GM23338 (cell line): ENCODE measurements at regions not wholly inside any gene's neighbourhood (a gene's known extent, or its start where the extent isn't known, plus 50 kb on each side); places are given as distances from the start of the nearest gene placed in this dataset.

ENCODE experiments used
- ATAC-seq: fragments of 200-7000 bp; cut with Tn5 transposase; 3 replicates; pipeline ENCODE4 v1.9.1; 2020
- DNase-seq: peaks from one replicate; pipeline ENCODE4 v3.0.0-alpha.2; 2015; ENCODE audit warnings: low spot score
- H2AFZ ChIP-seq: fragments of 200-600 bp; sonication (generic); 2 replicates; pipeline ENCODE4 v1.8.0; 2016; ENCODE audit warnings: antibody characterized with exemption, mild to moderate bottlenecking, moderate library complexity
- H3F3A ChIP-seq: fragments of 200-600 bp; sonication (generic); replicated peaks from 2 replicates; pipeline ENCODE4 v1.8.0; 2017; ENCODE audit warnings: antibody characterized with exemption, mixed run types, low read depth
- H3K27ac ChIP-seq: fragments of 200-600 bp; sonication (generic); 2 replicates; pipeline ENCODE4 v1.6.1; 2016; ENCODE audit warnings: low read depth
- H3K27me3 ChIP-seq: fragments of 200-600 bp; sonication (generic); 2 replicates; pipeline ENCODE4 v1.8.0; 2016; ENCODE audit warnings: mild to moderate bottlenecking, mixed run types, moderate library complexity; ENCODE audit not compliant: insufficient read depth
- H3K36me3 ChIP-seq: fragments of 200-600 bp; sonication (generic); 2 replicates; pipeline ENCODE4 v1.8.0; 2016; ENCODE audit warnings: mild to moderate bottlenecking; ENCODE audit not compliant: insufficient read depth
- H3K4me1 ChIP-seq: fragments of 200-600 bp; sonication (generic); 2 replicates; pipeline ENCODE4 v1.8.0; 2016; ENCODE audit warnings: mild to moderate bottlenecking, moderate library complexity; ENCODE audit not compliant: insufficient read depth
- H3K4me2 ChIP-seq: fragments of 200-600 bp; sonication (generic); 2 replicates; pipeline ENCODE4 v1.7.1; 2017; ENCODE audit warnings: mixed run types
- H3K4me3 ChIP-seq: fragments of 200-600 bp; sonication (generic); 2 replicates; pipeline ENCODE4 v1.6.1; 2016; ENCODE audit warnings: mixed run types
- H3K79me2 ChIP-seq: fragments of 200-600 bp; sonication (generic); replicated peaks from 2 replicates; pipeline ENCODE4 v1.8.0; 2017; ENCODE audit warnings: mild to moderate bottlenecking; ENCODE audit not compliant: insufficient read depth
- H3K9me2 ChIP-seq: fragments of 200-600 bp; sonication (generic); 2 replicates; pipeline ENCODE4 v1.8.0; 2017; ENCODE audit not compliant: insufficient read depth
- H4K20me1 ChIP-seq: fragments of 200-600 bp; sonication (generic); replicated peaks from 2 replicates; pipeline ENCODE4 v1.8.0; 2017; ENCODE audit warnings: mild to moderate bottlenecking; ENCODE audit not compliant: insufficient read depth
- H3K27ac Mint-ChIP-seq: 2 replicates; pipeline ENCODE4 v1.8.0; 2020; ENCODE audit warnings: inconsistent platforms, mild to moderate bottlenecking, moderate library complexity, mixed read lengths
- H3K27me3 Mint-ChIP-seq: 3 replicates; pipeline ENCODE4 v1.8.0; 2022; ENCODE audit warnings: low read depth, mild to moderate bottlenecking, moderate library complexity, mixed read lengths, inconsistent platforms; ENCODE audit not compliant: insufficient read depth, poor library complexity
- H3K36me3 Mint-ChIP-seq: 3 replicates; pipeline ENCODE4 v1.8.0; 2021; ENCODE audit warnings: low read depth, mild to moderate bottlenecking, inconsistent platforms, moderate library complexity, mixed read lengths
- H3K4me1 Mint-ChIP-seq: 3 replicates; pipeline ENCODE4 v1.8.0; 2020; ENCODE audit warnings: mild to moderate bottlenecking, inconsistent platforms, mixed read lengths
- H3K4me3 Mint-ChIP-seq: 3 replicates; pipeline ENCODE4 v1.8.0; 2021; ENCODE audit warnings: moderate library complexity, mild to moderate bottlenecking, inconsistent platforms, mixed read lengths
- H3K9me3 Mint-ChIP-seq: 3 replicates; pipeline ENCODE4 v1.8.0; 2020; ENCODE audit warnings: moderate library complexity, mild to moderate bottlenecking, inconsistent platforms, mixed read lengths
- CREB1 ChIP-seq: fragments of 250-450 bp; sonication (Bioruptor Pico); IDR thresholded peaks from 2 replicates; pipeline ENCODE4 v1.5.0; 2020; ENCODE audit warnings: low read depth, mild to moderate bottlenecking, moderate library complexity
- JUNB ChIP-seq: IDR thresholded peaks from one replicate; pipeline ENCODE4 v1.6.1; 2016; ENCODE audit warnings: antibody characterized with exemption; ENCODE audit not compliant: unreplicated experiment
- ZNF114 ChIP-seq: fragments of 250-450 bp; sonication (Bioruptor Pico); IDR thresholded peaks from 2 replicates; pipeline ENCODE4 v1.5.0; 2020; ENCODE audit warnings: mild to moderate bottlenecking, moderate library complexity
- TF ChIP-seq, protein P1 (sequence below): fragments of 250-450 bp; sonication (Bioruptor Pico); IDR thresholded peaks from 2 replicates; pipeline ENCODE4 v1.5.0; 2020; ENCODE audit warnings: mild to moderate bottlenecking, moderate library complexity

DNA sequence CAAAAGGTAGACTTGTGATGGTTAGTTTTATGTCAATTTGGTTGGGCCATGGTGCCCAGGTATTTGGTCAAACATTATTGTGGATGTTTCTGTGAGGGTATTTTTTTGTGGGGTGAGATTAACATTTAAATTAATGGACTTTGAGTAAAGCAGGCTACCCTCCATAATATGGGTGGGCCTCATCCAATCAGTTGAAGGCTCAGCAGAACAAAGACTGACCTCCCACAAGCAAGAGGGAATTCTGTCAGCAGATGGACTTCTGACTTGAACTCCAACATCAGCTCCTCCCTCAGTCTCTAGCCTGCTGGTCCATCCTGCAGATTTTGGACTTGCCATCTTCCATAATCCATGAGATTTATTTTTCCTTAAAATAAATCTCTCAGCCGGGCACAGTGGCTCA is 55.6 kb upstream of the BNC1 start:
- ATAC-seq, result no peak

More for the DNA sequence above, 55.6 kb upstream of the BNC1 start:
- TF ChIP-seq ZNF114 (CRISPR knock-in tag) (no peak), CREB1 (CRISPR knock-in tag) (no peak), JUNB (no peak)
- TF ChIP-seq, protein P1, sequence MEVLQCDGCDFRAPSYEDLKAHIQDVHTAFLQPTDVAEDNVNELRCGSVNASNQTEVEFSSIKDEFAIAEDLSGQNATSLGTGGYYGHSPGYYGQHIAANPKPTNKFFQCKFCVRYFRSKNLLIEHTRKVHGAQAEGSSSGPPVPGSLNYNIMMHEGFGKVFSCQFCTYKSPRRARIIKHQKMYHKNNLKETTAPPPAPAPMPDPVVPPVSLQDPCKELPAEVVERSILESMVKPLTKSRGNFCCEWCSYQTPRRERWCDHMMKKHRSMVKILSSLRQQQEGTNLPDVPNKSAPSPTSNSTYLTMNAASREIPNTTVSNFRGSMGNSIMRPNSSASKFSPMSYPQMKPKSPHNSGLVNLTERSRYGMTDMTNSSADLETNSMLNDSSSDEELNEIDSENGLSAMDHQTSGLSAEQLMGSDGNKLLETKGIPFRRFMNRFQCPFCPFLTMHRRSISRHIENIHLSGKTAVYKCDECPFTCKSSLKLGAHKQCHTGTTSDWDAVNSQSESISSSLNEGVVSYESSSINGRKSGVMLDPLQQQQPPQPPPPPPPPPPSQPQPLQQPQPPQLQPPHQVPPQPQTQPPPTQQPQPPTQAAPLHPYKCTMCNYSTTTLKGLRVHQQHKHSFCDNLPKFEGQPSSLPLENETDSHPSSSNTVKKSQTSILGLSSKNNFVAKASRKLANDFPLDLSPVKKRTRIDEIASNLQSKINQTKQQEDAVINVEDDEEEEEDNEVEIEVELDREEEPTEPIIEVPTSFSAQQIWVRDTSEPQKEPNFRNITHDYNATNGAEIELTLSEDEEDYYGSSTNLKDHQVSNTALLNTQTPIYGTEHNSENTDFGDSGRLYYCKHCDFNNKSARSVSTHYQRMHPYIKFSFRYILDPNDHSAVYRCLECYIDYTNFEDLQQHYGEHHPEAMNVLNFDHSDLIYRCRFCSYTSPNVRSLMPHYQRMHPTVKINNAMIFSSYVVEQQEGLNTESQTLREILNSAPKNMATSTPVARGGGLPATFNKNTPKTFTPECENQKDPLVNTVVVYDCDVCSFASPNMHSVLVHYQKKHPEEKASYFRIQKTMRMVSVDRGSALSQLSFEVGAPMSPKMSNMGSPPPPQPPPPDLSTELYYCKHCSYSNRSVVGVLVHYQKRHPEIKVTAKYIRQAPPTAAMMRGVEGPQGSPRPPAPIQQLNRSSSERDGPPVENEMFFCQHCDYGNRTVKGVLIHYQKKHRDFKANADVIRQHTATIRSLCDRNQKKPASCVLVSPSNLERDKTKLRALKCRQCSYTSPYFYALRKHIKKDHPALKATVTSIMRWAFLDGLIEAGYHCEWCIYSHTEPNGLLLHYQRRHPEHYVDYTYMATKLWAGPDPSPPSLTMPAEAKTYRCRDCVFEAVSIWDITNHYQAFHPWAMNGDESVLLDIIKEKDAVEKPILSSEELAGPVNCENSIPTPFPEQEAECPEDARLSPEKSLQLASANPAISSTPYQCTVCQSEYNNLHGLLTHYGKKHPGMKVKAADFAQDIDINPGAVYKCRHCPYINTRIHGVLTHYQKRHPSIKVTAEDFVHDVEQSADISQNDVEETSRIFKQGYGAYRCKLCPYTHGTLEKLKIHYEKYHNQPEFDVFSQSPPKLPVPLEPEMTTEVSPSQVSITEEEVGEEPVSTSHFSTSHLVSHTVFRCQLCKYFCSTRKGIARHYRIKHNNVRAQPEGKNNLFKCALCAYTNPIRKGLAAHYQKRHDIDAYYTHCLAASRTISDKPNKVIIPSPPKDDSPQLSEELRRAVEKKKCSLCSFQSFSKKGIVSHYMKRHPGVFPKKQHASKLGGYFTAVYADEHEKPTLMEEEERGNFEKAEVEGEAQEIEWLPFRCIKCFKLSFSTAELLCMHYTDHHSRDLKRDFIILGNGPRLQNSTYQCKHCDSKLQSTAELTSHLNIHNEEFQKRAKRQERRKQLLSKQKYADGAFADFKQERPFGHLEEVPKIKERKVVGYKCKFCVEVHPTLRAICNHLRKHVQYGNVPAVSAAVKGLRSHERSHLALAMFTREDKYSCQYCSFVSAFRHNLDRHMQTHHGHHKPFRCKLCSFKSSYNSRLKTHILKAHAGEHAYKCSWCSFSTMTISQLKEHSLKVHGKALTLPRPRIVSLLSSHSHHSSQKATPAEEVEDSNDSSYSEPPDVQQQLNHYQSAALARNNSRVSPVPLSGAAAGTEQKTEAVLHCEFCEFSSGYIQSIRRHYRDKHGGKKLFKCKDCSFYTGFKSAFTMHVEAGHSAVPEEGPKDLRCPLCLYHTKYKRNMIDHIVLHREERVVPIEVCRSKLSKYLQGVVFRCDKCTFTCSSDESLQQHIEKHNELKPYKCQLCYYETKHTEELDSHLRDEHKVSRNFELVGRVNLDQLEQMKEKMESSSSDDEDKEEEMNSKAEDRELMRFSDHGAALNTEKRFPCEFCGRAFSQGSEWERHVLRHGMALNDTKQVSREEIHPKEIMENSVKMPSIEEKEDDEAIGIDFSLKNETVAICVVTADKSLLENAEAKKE (CRISPR knock-in tag), result no peak
- Mint-ChIP-seq H3K9me3 (no peaks in the 10 kb centered on the region), H3K27ac (no peak overlapping the region), H3K4me1 (no peaks in the 10 kb centered on the region), H3K27me3 (peaks cover 2% of the 10 kb centered on the region), H3K36me3 (no peaks in the 10 kb centered on the region), H3K4me3 (no peak overlapping the region)
- no peaks in the 10 kb centered on the region for H3F3A ChIP-seq
- H3K27ac ChIP-seq, result no peak overlapping the region
- no peak overlapping the region for H3K4me2 ChIP-seq
- H3K9me2 ChIP-seq, result 0 out of 2 replicates have a peak, but pooled peaks cover 5% of the 10 kb centered on the region
- no peaks in the 10 kb centered on the region for H3K4me1 ChIP-seq
- no peak for DNase-seq
- no peak overlapping the region for H3K4me3 ChIP-seq
- no peaks in the 10 kb centered on the region for H3K36me3 ChIP-seq
- H4K20me1 ChIP-seq, result no peaks in the 10 kb centered on the region
- no peaks in the 10 kb centered on the region for H3K79me2 ChIP-seq
- no peak overlapping the region for H2AFZ ChIP-seq
- H3K27me3 ChIP-seq, result no peaks in the 10 kb centered on the region
